HCT116 (cell line): ENCODE measurements at regions not wholly inside any gene's neighbourhood (a gene's known extent, or its start where the extent isn't known, plus 50 kb on each side); places are given as distances from the start of the nearest gene placed in this dataset.

Experiments
- ATAC-seq: fragments of 200-7000 bp; cut with Tn5 transposase; 2 replicates; pipeline ENCODE4 v1.9.1; 2020; ENCODE audit warnings: mild to moderate bottlenecking, moderate library complexity
- BruUV-seq: library from RNA; stranded (reverse); fragments of 400-500 nt; replicated peaks from 2 replicates; lab custom pipeline; 2021; lab: Mats Ljungman, UMichigan
- CTCF ChIA-PET: fragments of 300-600 bp; sonication (Branson Sonifier 250); formaldehyde crosslinking; loops from one replicate; lab custom pipeline; 2021; ENCODE audit warnings: antibody characterized with exemption; lab: Charles Lee
- POLR2A ChIA-PET: fragments of 300-600, 350-600 bp; sonication (Branson Sonifier 250); formaldehyde crosslinking; loops from one replicate; lab custom pipeline; 2021; ENCODE audit warnings: antibody characterized with exemption; lab: Charles Lee
- RAD21 ChIA-PET, 2 experiments: fragments of 300-600 bp; sonication (Branson Sonifier 250); formaldehyde crosslinking; loops; one replicate each; lab custom pipeline; 2023; ENCODE audit warnings: low total read pairs in 2 of 2; ENCODE audit not compliant: uncharacterized antibody in 2 of 2, unreplicated experiment in 2 of 2, low non-redundant PET in 1 of 2; lab: Charles Lee
- DNase-seq: peaks from one replicate; pipeline ENCODE4 v3.0.0-alpha.2; 2010; ENCODE audit warnings: low read depth, low spot score
- H2AFZ ChIP-seq: fragments of 200-600 bp; shearing (Covaris generic), sonication (generic); 2 replicates; pipeline ENCODE4 v1.6.1; 2017; ENCODE audit warnings: low read depth, mixed run types, mixed read lengths, antibody characterized with exemption, low read length; ENCODE audit not compliant: poor library complexity, severe bottlenecking
- H3K27ac ChIP-seq: 2 replicates; pipeline ENCODE4 v1.5.1; 2012; ENCODE audit warnings: low read depth, low read length
- H3K27me3 ChIP-seq: fragments of 200-600 bp; sonication (generic); 2 replicates; pipeline ENCODE4 v1.6.1; 2016; ENCODE audit warnings: mixed run types, low read length, mixed read lengths; ENCODE audit not compliant: insufficient read depth
- H3K36me3 ChIP-seq, 2 experiments: fragments of 200-500 bp in 1 of 2; fragments of 200-600 bp in 1 of 2; sonication (Bioruptor generic) in 1 of 2; sonication (generic) in 1 of 2; 2 replicates each; pipeline versions ENCODE4 v1.5.1 to v1.6.1; 2014 to 2016; ENCODE audit warnings: low read length in 2 of 2, inconsistent platforms in 1 of 2, mixed read lengths in 1 of 2, mixed run types in 1 of 2; ENCODE audit not compliant: insufficient read depth in 2 of 2, control insufficient read depth in 1 of 2
- H3K4me1 ChIP-seq, 2 experiments: fragments of 200-600 bp in 1 of 2; sonication (generic) in 1 of 2; 2 replicates each; pipeline versions ENCODE4 v1.5.1 to v1.6.1; 2012 to 2017; ENCODE audit warnings: low read length in 2 of 2, inconsistent platforms in 1 of 2, mild to moderate bottlenecking in 1 of 2, mixed read lengths in 1 of 2, mixed run types in 1 of 2, moderate library complexity in 1 of 2; ENCODE audit not compliant: insufficient read depth in 2 of 2, control insufficient read depth in 1 of 2
- H3K4me2 ChIP-seq: fragments of 200-600 bp; sonication (generic); 2 replicates; pipeline ENCODE4 v1.6.1; 2017; ENCODE audit warnings: mixed run types, low read length, mixed read lengths
- H3K4me3 ChIP-seq, 2 experiments: fragments of 200-600 bp in 1 of 2; sonication (generic) in 1 of 2; replicated peaks in 1 of 2; 2 replicates each; pipeline ENCODE4 v1.5.1; 2011 to 2016; ENCODE audit warnings: low read length in 2 of 2, control low read depth in 1 of 2, low read depth in 1 of 2, mild to moderate bottlenecking in 1 of 2, mixed read lengths in 1 of 2, mixed run types in 1 of 2
- H3K79me2 ChIP-seq: fragments of 200-600 bp; sonication (generic); 2 replicates; pipeline ENCODE4 v1.6.1; 2017; ENCODE audit warnings: mild to moderate bottlenecking, mixed run types, low read length, moderate library complexity, mixed read lengths; ENCODE audit not compliant: insufficient read depth
- H3K9ac ChIP-seq: fragments of 200-600 bp; sonication (generic); 2 replicates; pipeline ENCODE4 v1.6.1; 2016; ENCODE audit warnings: low read length, mixed read lengths
- H3K9me2 ChIP-seq: fragments of 200-600 bp; sonication (generic), shearing (Covaris generic); 2 replicates; pipeline ENCODE4 v1.6.1; 2017; ENCODE audit warnings: mixed run types, mild to moderate bottlenecking, moderate library complexity; ENCODE audit not compliant: insufficient read depth
- H3K9me3 ChIP-seq, 2 experiments: fragments of 200-500 bp in 1 of 2; fragments of 200-600 bp in 1 of 2; sonication (Bioruptor generic) in 1 of 2; sonication (generic) in 1 of 2; 2 replicates each; pipeline ENCODE4 v1.6.1; 2014 to 2017; ENCODE audit warnings: low read length in 2 of 2, mixed read lengths in 2 of 2, inconsistent platforms in 1 of 2, low read depth in 1 of 2, mild to moderate bottlenecking in 1 of 2, mixed run types in 1 of 2, moderate library complexity in 1 of 2; ENCODE audit not compliant: control insufficient read depth in 1 of 2, insufficient read depth in 1 of 2
- H4K20me1 ChIP-seq: fragments of 200-600 bp; sonication (generic), shearing (Covaris generic); 2 replicates; pipeline ENCODE4 v1.6.1; 2017; ENCODE audit warnings: mixed run types, mild to moderate bottlenecking, moderate library complexity; ENCODE audit not compliant: insufficient read depth
- ATF3 ChIP-seq: IDR thresholded peaks from 2 replicates; pipeline ENCODE4 v1.6.1; 2012
- CEBPB ChIP-seq: IDR thresholded peaks from 2 replicates; pipeline ENCODE4 v1.6.1; 2012; ENCODE audit warnings: low read depth
- ELF1 ChIP-seq: IDR thresholded peaks from 2 replicates; pipeline ENCODE4 v1.6.1; 2012; ENCODE audit warnings: low read depth, borderline replicate concordance
- FOSL1 ChIP-seq: IDR thresholded peaks from 2 replicates; pipeline ENCODE4 v1.6.1; 2012; ENCODE audit warnings: low read depth
- JUND ChIP-seq: IDR thresholded peaks from 2 replicates; pipeline ENCODE4 v1.6.1; 2012
- MAX ChIP-seq: IDR thresholded peaks from 2 replicates; pipeline ENCODE4 v1.6.1; 2012
- POLR2AphosphoS5 ChIP-seq: IDR thresholded peaks from 2 replicates; pipeline ENCODE4 v1.6.1; 2011; ENCODE audit warnings: mild to moderate bottlenecking, low read depth, low read length, moderate library complexity
- RAD21 ChIP-seq: IDR thresholded peaks from 2 replicates; pipeline ENCODE4 v1.6.1; 2012; ENCODE audit warnings: low read depth, mild to moderate bottlenecking
- SP1 ChIP-seq: IDR thresholded peaks from 2 replicates; pipeline ENCODE4 v1.6.1; 2012; ENCODE audit warnings: low read depth
- SRF ChIP-seq: IDR thresholded peaks from 2 replicates; pipeline ENCODE4 v1.6.1; 2012; ENCODE audit warnings: low read depth
- TCF7L2 ChIP-seq: IDR thresholded peaks from 2 replicates; pipeline ENCODE4 v1.7.0; 2011; ENCODE audit warnings: borderline replicate concordance, inconsistent platforms; ENCODE audit not compliant: insufficient read depth, insufficient read length; ENCODE audit errors: extremely low read depth
- YY1 ChIP-seq: IDR thresholded peaks from 2 replicates; pipeline ENCODE4 v1.6.1; 2011; ENCODE audit warnings: low read length, low read depth, moderate library complexity, mild to moderate bottlenecking; ENCODE audit not compliant: insufficient replicate concordance; ENCODE audit errors: extremely low read depth
- ZFX ChIP-seq: fragments of 450-650 bp; IDR thresholded peaks from 2 replicates; pipeline ENCODE4 v1.6.1; 2017
- ZNF274 ChIP-seq: fragments of 200-500 bp; sonication (Bioruptor generic); IDR thresholded peaks from 2 replicates; pipeline ENCODE4 v1.6.1; 2014; ENCODE audit warnings: mild to moderate bottlenecking, low read depth, low read length, inconsistent platforms
- intact Hi-C: fragments of 100-400 bp; cut with micrococcal nuclease; formaldehyde crosslinking; loops from 2 replicates; pipeline ENCODE4 v1.10.0; 2022
- TF ChIP-seq, protein P1 (sequence below), 3 experiments: fragments of 200-600 bp in 1 of 3; sonication (generic) in 1 of 3; IDR thresholded peaks in 2 of 3; conservative IDR thresholded peaks in 1 of 3; 2 replicates each; pipeline ENCODE4 v1.5.1; 2012 to 2017; ENCODE audit warnings: low read depth in 2 of 3, low read length in 2 of 3, antibody characterized with exemption in 1 of 3, borderline replicate concordance in 1 of 3, control low read depth in 1 of 3, mild to moderate bottlenecking in 1 of 3, mixed read lengths in 1 of 3, mixed run types in 1 of 3, moderate library complexity in 1 of 3; ENCODE audit not compliant: insufficient read depth in 1 of 3

- TF ChIP-seq, protein P1, sequence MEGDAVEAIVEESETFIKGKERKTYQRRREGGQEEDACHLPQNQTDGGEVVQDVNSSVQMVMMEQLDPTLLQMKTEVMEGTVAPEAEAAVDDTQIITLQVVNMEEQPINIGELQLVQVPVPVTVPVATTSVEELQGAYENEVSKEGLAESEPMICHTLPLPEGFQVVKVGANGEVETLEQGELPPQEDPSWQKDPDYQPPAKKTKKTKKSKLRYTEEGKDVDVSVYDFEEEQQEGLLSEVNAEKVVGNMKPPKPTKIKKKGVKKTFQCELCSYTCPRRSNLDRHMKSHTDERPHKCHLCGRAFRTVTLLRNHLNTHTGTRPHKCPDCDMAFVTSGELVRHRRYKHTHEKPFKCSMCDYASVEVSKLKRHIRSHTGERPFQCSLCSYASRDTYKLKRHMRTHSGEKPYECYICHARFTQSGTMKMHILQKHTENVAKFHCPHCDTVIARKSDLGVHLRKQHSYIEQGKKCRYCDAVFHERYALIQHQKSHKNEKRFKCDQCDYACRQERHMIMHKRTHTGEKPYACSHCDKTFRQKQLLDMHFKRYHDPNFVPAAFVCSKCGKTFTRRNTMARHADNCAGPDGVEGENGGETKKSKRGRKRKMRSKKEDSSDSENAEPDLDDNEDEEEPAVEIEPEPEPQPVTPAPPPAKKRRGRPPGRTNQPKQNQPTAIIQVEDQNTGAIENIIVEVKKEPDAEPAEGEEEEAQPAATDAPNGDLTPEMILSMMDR (IDR thresholded peaks at IDR 0.05 in 2 of 3, conservative IDR thresholded peaks at IDR 0.05 in 1 of 3; ENCODE audit: borderline replicate concordance in 1 of 3, insufficient read depth in 1 of 3, low read depth in 2 of 3, low read length in 2 of 3) = no peak
- TF ChIP-seq SP1 (no peak), FOSL1 (no peak), ELF1 (no peak), TCF7L2 (no peak), CEBPB (no peak), MAX (no peak), JUND (no peak), RAD21 (no peak)
Observed at GRCh38 chr3:124461838-124462632, 268.2 kb upstream of the UMPS start (continued).

- intact Hi-C loops = no loop called here
- Histone ChIP-seq H3K79me2 (no peaks in the 10 kb centered on the region), H4K20me1 (no peaks in the 10 kb centered on the region), H3K9me2 (no peaks in the 10 kb centered on the region), H3K4me2 (no peak overlapping the region), H3K27me3 (peaks cover 75% of the 10 kb centered on the region), H3K36me3 (no peaks in the 10 kb centered on the region), H3K4me3 (no peak overlapping the region), H3K27ac (no peak overlapping the region), H3K9me3 (no peaks in the 10 kb centered on the region), H3K4me1 (no peaks in the 10 kb centered on the region), H2AFZ (no peak overlapping the region), H3K9ac (no peak overlapping the region)
- no peak for TF ChIP-seq JUND
- TF ChIP-seq, protein P1 (IDR thresholded peaks at IDR 0.05 in 2 of 3, conservative IDR thresholded peaks at IDR 0.05 in 1 of 3; ENCODE audit: borderline replicate concordance in 1 of 3, insufficient read depth in 1 of 3, low read depth in 2 of 3, low read length in 2 of 3) = 0 out of 6 replicates have a peak, but pooled peaks of 1 of the 3 experiments have one; percentile 6
- TF ChIP-seq SRF = no peak
- TF ChIP-seq ZFX = no peak
- TF ChIP-seq YY1 = no peak
- TF ChIP-seq ZNF274 = no peak
- TF ChIP-seq ELF1 = no peak
- TF ChIP-seq POLR2AphosphoS5 = no peak
- no peak for TF ChIP-seq ATF3
- ChIA-PET POLR2A (no interaction called here), CTCF (interaction anchor here (6.0 kb wide), 1 partner anchor 111 kb away, joined by 33 read pairs; no protein-coding TSS in a partner anchor), RAD21 (no interaction called here)
- ATAC-seq = peak; percentile 65
- DNase-seq = no peak
- BruUV-seq = no TSS peak
Observed at GRCh38 chr3:124463234-124463633, 267.0 kb upstream of the UMPS start.
